ENCODE measurements at regions not wholly inside any gene's neighbourhood (a gene's known extent, or its start where the extent isn't known, plus 50 kb on each side); places are given as distances from the start of the nearest gene placed in this dataset. TPM values are rescaled to one million over a fixed set of nuclear protein-coding genes. Genes with fewer than 3 reads are reported as not detected.

Small RNA genes lying in the stretch of these regions (small RNA-seq; reads per million reads assigned to genes)
- gene MIR325 (not detected), gene RNA5SP509 (not detected)

All from hematopoietic multipotent progenitor cell (in vitro differentiated cells).